ENCODE measurements at regions not wholly inside any gene's neighbourhood (a gene's known extent, or its start where the extent isn't known, plus 50 kb on each side); places are given as distances from the start of the nearest gene placed in this dataset.
"Not testable (repeated sequence)": the region's sequence is repeated elsewhere in the genome, so short reads cannot be mapped to it uniquely, and the experiment has no call there.

DNA sequence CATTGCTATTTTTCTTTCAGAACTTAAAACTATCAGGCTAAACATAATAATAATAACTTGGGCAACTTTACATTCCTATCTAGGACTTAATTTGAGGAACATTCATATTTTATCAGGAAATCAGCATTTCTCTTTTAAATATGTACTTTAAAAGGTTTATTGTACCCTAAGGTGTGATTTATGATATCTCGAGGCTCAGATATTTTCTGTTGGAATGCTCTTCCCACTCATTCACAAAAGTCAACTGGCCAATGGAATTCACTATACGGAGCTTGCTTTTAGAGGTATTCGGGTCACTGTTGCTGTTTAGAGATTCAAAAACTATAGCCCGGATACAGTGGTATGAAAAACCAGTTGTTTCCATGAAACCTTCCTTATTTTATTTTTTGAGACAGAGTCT lies 328.3 kb downstream of the GBA3 start:
- in situ Hi-C loops (cut with MboI), result no loop called here
- no peak for TF ChIP-seq CC2D1A (IDR thresholded peaks at IDR 0.05)
- TF ChIP-seq, protein P1, sequence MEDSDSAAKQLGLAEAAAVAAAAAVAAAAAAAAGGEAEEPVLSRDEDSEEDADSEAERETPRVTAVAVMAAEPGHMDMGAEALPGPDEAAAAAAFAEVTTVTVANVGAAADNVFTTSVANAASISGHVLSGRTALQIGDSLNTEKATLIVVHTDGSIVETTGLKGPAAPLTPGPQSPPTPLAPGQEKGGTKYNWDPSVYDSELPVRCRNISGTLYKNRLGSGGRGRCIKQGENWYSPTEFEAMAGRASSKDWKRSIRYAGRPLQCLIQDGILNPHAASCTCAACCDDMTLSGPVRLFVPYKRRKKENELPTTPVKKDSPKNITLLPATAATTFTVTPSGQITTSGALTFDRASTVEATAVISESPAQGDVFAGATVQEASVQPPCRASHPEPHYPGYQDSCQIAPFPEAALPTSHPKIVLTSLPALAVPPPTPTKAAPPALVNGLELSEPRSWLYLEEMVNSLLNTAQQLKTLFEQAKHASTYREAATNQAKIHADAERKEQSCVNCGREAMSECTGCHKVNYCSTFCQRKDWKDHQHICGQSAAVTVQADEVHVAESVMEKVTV (CRISPR knock-in tag; IDR thresholded peaks at IDR 0.05), result no peak
- no peak for TF ChIP-seq ZNF175 (CRISPR knock-in tag; IDR thresholded peaks at IDR 0.05; ENCODE audit: low read depth)
- no peak for TF ChIP-seq IRF2 (CRISPR knock-in tag; IDR thresholded peaks at IDR 0.05)
- TF ChIP-seq SPI1 (IDR thresholded peaks at IDR 0.05; ENCODE audit: borderline replicate concordance, low read depth, low read length), result no peak
- no peak for TF ChIP-seq FUS (optimal IDR thresholded peaks at IDR 0.05; ENCODE audit: low read depth, low read length)
- no peak for TF ChIP-seq ETS2 (tag; IDR thresholded peaks at IDR 0.05; ENCODE audit: borderline replicate concordance, poor library complexity, severe bottlenecking)
- no peak for TF ChIP-seq ZMIZ1 (IDR thresholded peaks at IDR 0.05; ENCODE audit: low read depth in 2 of 2, low read length in 2 of 2)
- no peak for TF ChIP-seq EP400 (IDR thresholded peaks at IDR 0.05)
- no peak overlapping the region for H3K9ac ChIP-seq (ENCODE audit: insufficient read depth in 1 of 2, low read depth in 2 of 2, low read length in 2 of 2)

GRCh38 chr4:23020399-23020798 lies 327.7 kb downstream of the GBA3 start:
- H2AFZ ChIP-seq (ENCODE audit: low read depth, low read length); DNase-seq (ENCODE audit: extremely low read depth in 1 of 4, low spot score in 3 of 4); H3K4me3 ChIP-seq; H3K9me1 ChIP-seq (ENCODE audit: control insufficient read depth, insufficient read depth, low read length); H3K4me1 ChIP-seq (replicated peaks in 1 of 2; ENCODE audit: control insufficient read depth in 2 of 2, insufficient read depth in 2 of 2, low read length in 2 of 2); H4K20me1 ChIP-seq (replicated peaks; ENCODE audit: control insufficient read depth, insufficient read depth, low read length); in situ Hi-C loops (cut with MboI); H3K4me2 ChIP-seq (ENCODE audit: insufficient read depth, low read length); intact Hi-C loops (cut with micrococcal nuclease); POLR2A ChIA-PET; H3K9me3 ChIP-seq (replicated peaks; ENCODE audit: control insufficient read depth, insufficient read depth, low read depth, low read length); BruUV-seq (replicated peaks); H3K27ac ChIP-seq (ENCODE audit: extremely low read depth, low read depth, low read length); H3K9ac ChIP-seq (ENCODE audit: insufficient read depth in 1 of 2, low read depth in 2 of 2, low read length in 2 of 2); ATAC-seq; H3K27me3 ChIP-seq (ENCODE audit: control insufficient read depth in 2 of 2, insufficient read depth in 2 of 2, low read length in 2 of 2); FAIRE-seq; CTCF ChIA-PET (ENCODE audit: low intra/inter-chr PET ratio): not testable (repeated sequence)
- Histone ChIP-seq H3K79me2 (ENCODE audit: control insufficient read depth, insufficient read depth, low read length) (peaks cover 18% of the 10 kb centered on the region), H3K36me3 (ENCODE audit: control insufficient read depth, insufficient read depth, low read length) (peaks cover 13% of the 10 kb centered on the region; the same call in 1 of the 3 replicates)
- 25% methylated on average over 4 of the region's 4 CpGs for WGBS (ENCODE audit: insufficient coverage, low coverage, missing lambda C conversion rate)

More for the DNA sequence above, 328.3 kb downstream of the GBA3 start:
- CTCF ChIA-PET (ENCODE audit: low intra/inter-chr PET ratio), result no interaction called here
- H3K27ac ChIP-seq (ENCODE audit: extremely low read depth, low read depth, low read length), result no peak overlapping the region
- H3K4me3 ChIP-seq, result no peak overlapping the region
- FAIRE-seq, result no peak
- H3K9me1 ChIP-seq (ENCODE audit: control insufficient read depth, insufficient read depth, low read length), result no peaks in the 10 kb centered on the region
- H2AFZ ChIP-seq (ENCODE audit: low read depth, low read length), result no peak overlapping the region
- no peaks in the 10 kb centered on the region for H3K4me1 ChIP-seq (replicated peaks in 1 of 2; ENCODE audit: control insufficient read depth in 2 of 2, insufficient read depth in 2 of 2, low read length in 2 of 2)
- H3K27me3 ChIP-seq (ENCODE audit: control insufficient read depth in 2 of 2, insufficient read depth in 2 of 2, low read length in 2 of 2), result no peaks in the 10 kb centered on the region
- ATAC-seq, result no peak
- no peak for DNase-seq (ENCODE audit: extremely low read depth in 1 of 4, low spot score in 3 of 4)
- 28% methylated on average over 4 of the region's 4 CpGs for WGBS (ENCODE audit: insufficient coverage, low coverage, missing lambda C conversion rate)
- H3K79me2 ChIP-seq (ENCODE audit: control insufficient read depth, insufficient read depth, low read length), result peaks cover 20% of the 10 kb centered on the region
- no peaks in the 10 kb centered on the region for H3K9me3 ChIP-seq (replicated peaks; ENCODE audit: control insufficient read depth, insufficient read depth, low read depth, low read length)
- BruUV-seq (replicated peaks), result no TSS peak
- H4K20me1 ChIP-seq (replicated peaks; ENCODE audit: control insufficient read depth, insufficient read depth, low read length), result no peaks in the 10 kb centered on the region
- no peak overlapping the region for H3K4me2 ChIP-seq (ENCODE audit: insufficient read depth, low read length)
- intact Hi-C loops (cut with micrococcal nuclease), result no loop called here
- POLR2A ChIA-PET, result no interaction called here
- H3K36me3 ChIP-seq (ENCODE audit: control insufficient read depth, insufficient read depth, low read length), result peaks cover 13% of the 10 kb centered on the region; the same call in 1 of the 3 replicates

Measured in K562 (cell line).